ENCODE measurements at regions not wholly inside any gene's neighbourhood (a gene's known extent, or its start where the extent isn't known, plus 50 kb on each side); places are given as distances from the start of the nearest gene placed in this dataset.
A peak's percentile ranks its signal among the peaks of the same experiment; 100 is the strongest.

DNA sequence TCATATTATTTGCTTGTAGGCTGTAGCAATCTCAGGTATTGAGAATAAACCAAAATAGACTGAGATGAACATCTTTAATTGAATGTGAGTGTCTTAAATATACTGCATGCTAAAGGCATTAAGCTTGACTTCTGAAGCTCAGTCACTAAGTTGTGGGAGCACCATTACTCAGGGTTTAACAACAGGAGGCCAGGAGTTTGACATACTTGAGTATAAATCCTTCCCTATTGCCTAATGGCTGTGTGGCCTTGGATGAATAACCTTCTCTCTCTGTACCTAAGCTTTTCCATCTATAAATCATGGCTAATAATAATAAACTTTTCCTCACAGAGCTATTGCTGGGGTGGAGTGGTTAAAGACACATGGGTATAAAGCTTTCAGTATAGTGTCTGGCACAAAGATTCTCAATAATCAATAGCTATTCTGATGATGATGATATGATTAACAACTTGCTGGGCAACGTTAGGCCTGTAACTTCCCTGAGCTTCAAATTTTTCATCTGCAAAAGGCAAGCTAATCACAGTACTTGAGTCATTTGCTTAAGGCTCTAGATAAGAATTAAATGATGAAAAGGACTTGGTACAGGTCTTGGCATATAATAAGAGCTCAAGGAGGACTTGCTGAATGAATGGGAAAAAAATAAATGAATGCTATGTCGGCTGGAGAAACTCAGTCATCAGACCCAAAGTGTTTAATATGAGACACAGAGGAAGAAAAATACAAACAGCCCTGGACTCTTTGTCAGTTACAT, 174.0 kb upstream of the IL12B start:
- intact Hi-C loops (cut with DNase I, micrococcal nuclease): no loop called here
- no peaks in the 10 kb centered on the region for H3K4me1 Mint-ChIP-seq
- H3K27ac Mint-ChIP-seq: no peak overlapping the region
- POLR2A ChIA-PET: interaction anchor here (0.5 kb wide), 1 partner anchor 269 kb away, joined by 3 read pairs; no protein-coding TSS in a partner anchor
- peaks cover 3% of the 10 kb centered on the region for H3K27me3 Mint-ChIP-seq
- ATAC-seq: no peak
- no peak overlapping the region for H3K4me3 Mint-ChIP-seq
- peaks cover 2% of the 10 kb centered on the region for H3K9me3 Mint-ChIP-seq (ENCODE audit: low read depth)
- CTCF ChIA-PET: interaction anchor here (1.1 to 1.3 kb wide), 2 partner anchors 12 to 483 kb away, joined by 3 read pairs; no protein-coding TSS in a partner anchor
- DNase-seq: no peak
- no peaks in the 10 kb centered on the region for H3K36me3 Mint-ChIP-seq (ENCODE audit: low read depth)

DNA sequence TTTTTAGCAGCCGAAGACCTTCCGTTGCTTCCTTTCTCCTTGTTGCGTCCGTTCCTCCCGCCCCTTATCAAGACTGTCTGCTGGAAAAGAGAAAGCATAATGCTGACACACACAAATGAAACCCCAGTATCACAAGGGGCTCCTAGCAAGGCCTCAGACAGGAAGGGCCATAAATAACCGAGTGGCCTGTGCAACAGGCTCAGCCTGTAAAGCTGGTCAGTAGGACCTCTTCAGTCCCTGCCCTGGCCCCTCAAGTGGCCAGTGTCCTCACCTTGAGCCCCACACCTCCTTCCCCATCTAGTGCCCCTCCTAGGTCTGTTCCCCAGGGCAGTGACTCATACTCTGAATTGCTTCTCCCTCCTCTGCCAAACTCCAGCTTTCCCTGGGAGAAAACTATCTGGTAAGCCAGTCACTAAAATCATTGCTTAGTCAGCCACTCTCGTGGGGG, 174.6 kb upstream of the IL12B start:
- no peak overlapping the region for H3K4me3 Mint-ChIP-seq
- H3K27me3 Mint-ChIP-seq: peaks cover 3% of the 10 kb centered on the region
- H3K4me1 Mint-ChIP-seq: no peaks in the 10 kb centered on the region
- DNase-seq (no peak), ATAC-seq (no peak)
- ChIA-PET CTCF (interaction anchor here (1.1 to 1.3 kb wide), 2 partner anchors 11 to 482 kb away, joined by 3 read pairs; no protein-coding TSS in a partner anchor), POLR2A (interaction anchor here (0.5 kb wide), 1 partner anchor 269 kb away, joined by 3 read pairs; no protein-coding TSS in a partner anchor)
- intact Hi-C loops (cut with DNase I, micrococcal nuclease): no loop called here
- H3K27ac Mint-ChIP-seq: no peak overlapping the region
- no peaks in the 10 kb centered on the region for H3K36me3 Mint-ChIP-seq (ENCODE audit: low read depth)
- H3K9me3 Mint-ChIP-seq (ENCODE audit: low read depth): peaks cover 2% of the 10 kb centered on the region

DNA sequence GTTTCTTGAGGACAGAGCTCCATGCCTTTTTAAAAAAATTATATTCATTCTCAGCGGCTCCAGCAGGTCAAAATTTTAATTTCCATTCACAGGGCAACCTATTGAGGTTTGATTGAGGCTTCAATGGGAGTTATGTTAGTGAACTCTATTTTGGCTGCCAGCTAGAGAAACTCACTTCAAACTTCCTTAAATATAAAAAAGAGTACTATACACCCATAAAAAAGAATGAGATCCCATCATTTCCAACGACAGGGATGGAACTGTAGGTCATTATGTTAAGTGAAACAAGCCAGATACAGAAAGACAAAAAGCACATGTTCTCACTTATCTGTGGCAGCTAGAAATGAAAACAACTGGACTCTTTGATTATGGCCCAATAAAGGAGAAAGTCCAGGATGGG, 176.8 kb upstream of the IL12B start:
- no peaks in the 10 kb centered on the region for H3K36me3 Mint-ChIP-seq (ENCODE audit: low read depth)
- peaks cover 2% of the 10 kb centered on the region for H3K9me3 Mint-ChIP-seq (ENCODE audit: low read depth)
- intact Hi-C loops (cut with DNase I, micrococcal nuclease): no loop called here
- ChIA-PET CTCF (interaction anchor here (0.6 to 1.1 kb wide), 3 partner anchors 9 to 350 kb away, joined by 3 to 4 read pairs (median 3); no protein-coding TSS in a partner anchor), POLR2A (no interaction called here)
- no peaks in the 10 kb centered on the region for H3K4me1 Mint-ChIP-seq
- no peak for ATAC-seq
- no peak overlapping the region for H3K27ac Mint-ChIP-seq
- no peak overlapping the region for H3K4me3 Mint-ChIP-seq
- DNase-seq: no peak
- H3K27me3 Mint-ChIP-seq: peaks cover 3% of the 10 kb centered on the region

DNA sequence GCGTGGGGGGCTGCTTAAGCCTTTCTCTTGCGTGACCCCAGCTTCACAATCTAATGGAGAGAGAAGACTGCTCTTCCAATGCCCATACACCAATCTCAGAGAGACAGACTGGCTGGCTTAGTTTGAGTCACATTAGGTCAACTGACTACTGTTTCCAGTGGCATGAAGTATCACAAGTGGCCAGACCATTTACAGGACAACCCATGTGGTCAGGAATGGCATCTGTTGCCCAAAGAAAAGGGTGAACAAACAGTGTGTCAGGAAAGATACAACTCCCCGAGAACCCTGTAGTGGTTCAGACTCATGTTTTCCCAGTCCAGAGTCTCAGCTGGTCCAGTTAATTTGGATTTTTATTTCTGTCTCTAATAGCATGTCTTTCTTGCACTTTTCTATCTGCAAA, 177.4 kb upstream of the IL12B start:
- H3K4me3 Mint-ChIP-seq: no peak overlapping the region
- intact Hi-C loops (cut with DNase I, micrococcal nuclease): no loop called here
- no peaks in the 10 kb centered on the region for H3K36me3 Mint-ChIP-seq (ENCODE audit: low read depth)
- no peak for ATAC-seq
- H3K27me3 Mint-ChIP-seq: peaks cover 3% of the 10 kb centered on the region
- H3K4me1 Mint-ChIP-seq: no peaks in the 10 kb centered on the region
- ChIA-PET POLR2A (no interaction called here), CTCF (interaction anchor here (0.6 kb wide), 1 partner anchor 17 kb away, joined by 3 read pairs; no protein-coding TSS in a partner anchor)
- no peak overlapping the region for H3K27ac Mint-ChIP-seq
- H3K9me3 Mint-ChIP-seq (ENCODE audit: low read depth): no peaks in the 10 kb centered on the region
- DNase-seq: no peak

DNA sequence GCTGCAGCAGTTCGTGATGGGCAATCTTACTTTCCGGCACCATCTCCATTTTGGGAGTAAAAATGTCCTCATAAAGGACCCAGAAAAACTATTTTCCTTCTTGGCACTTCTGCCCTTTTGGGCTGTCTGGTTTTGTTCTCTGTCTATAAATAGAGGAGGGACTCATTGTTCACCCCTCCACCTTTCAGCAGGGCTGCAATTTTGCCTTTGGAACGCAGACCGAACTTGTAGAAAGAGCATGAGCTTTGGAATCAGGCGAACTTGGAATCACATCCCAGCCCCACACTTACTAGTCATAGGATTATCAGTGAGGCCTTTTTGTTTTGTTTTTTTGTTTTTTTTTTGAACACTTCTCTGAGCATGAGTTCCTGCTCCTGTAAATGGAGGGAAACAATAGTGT, 178.1 kb upstream of the IL12B start:
- ChIA-PET POLR2A (no interaction called here), CTCF (no interaction called here)
- no peak for DNase-seq
- intact Hi-C loops (cut with DNase I, micrococcal nuclease): no loop called here
- Mint-ChIP-seq H3K27me3 (peaks cover 3% of the 10 kb centered on the region), H3K4me1 (no peaks in the 10 kb centered on the region), H3K4me3 (no peak overlapping the region), H3K27ac (no peak overlapping the region), H3K9me3 (ENCODE audit: low read depth) (no peaks in the 10 kb centered on the region), H3K36me3 (ENCODE audit: low read depth) (no peaks in the 10 kb centered on the region)
- no peak for ATAC-seq

DNA sequence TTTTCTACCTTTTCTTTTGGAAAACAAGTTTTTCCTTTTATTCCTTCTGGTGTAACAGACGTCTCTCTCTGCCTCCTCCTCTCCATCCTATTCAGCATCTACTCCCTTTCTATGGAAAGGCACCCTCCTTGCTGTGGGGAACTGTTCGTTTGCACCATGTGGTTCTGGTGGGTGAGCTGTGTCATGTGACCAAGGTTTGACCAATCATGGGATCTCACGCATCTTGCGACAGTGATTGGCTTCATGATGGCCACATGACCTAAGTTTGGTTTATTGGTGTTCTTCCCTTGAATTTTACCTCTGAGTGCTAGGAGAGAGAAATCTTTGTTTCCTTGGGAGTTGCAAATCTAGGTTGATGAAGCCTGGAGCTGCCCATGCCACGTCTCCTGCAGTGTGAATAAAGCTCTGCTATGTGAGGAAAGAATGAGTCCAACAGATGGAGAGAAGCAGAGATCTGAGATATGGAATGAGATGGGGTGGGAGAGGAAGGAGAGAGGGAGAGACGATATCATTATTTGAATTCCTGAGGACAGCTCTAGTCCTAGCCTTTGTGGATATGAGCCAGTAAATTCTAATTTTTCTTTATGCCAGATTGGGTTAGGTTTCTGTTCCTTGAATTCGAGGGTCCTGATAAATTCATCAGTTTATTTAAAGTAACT, 178.8 kb upstream of the IL12B start:
- ChIA-PET CTCF (no interaction called here), POLR2A (no interaction called here)
- Mint-ChIP-seq H3K4me1 (no peaks in the 10 kb centered on the region), H3K27ac (no peak overlapping the region), H3K36me3 (ENCODE audit: low read depth) (no peaks in the 10 kb centered on the region), H3K4me3 (no peak overlapping the region), H3K27me3 (peaks cover 3% of the 10 kb centered on the region), H3K9me3 (ENCODE audit: low read depth) (no peaks in the 10 kb centered on the region)
- DNase-seq: no peak
- intact Hi-C loops (cut with DNase I, micrococcal nuclease): no loop called here
- ATAC-seq: no peak

DNA sequence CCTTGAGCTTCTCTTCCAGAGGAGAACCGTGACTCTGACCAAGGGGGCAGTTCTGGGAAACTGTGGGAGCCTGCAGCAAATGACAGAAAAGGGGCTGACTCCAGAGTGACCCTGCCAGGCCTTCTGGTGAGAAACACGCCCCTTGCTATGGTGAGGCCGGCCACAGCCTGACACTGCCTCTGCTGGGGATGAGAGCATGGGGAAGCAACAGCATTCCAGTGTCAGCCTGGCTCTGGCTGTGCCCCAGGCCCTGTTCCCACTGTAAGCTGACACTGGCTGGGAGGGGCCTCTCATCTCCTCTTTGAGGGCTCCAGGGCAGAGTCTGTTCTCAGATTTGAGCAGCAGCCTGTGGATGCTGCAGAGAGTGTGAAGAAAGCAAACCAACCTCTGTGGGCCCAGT, 180.0 kb upstream of the IL12B start:
- Mint-ChIP-seq H3K27me3 (peaks cover 5% of the 10 kb centered on the region), H3K4me1 (peaks cover 3% of the 10 kb centered on the region), H3K9me3 (ENCODE audit: low read depth) (no peaks in the 10 kb centered on the region), H3K36me3 (ENCODE audit: low read depth) (no peaks in the 10 kb centered on the region), H3K27ac (no peak overlapping the region), H3K4me3 (no peak overlapping the region)
- ATAC-seq (no peak), DNase-seq (no peak)
- ChIA-PET POLR2A (no interaction called here), CTCF (no interaction called here)
- intact Hi-C loops (cut with DNase I, micrococcal nuclease): no loop called here

DNA sequence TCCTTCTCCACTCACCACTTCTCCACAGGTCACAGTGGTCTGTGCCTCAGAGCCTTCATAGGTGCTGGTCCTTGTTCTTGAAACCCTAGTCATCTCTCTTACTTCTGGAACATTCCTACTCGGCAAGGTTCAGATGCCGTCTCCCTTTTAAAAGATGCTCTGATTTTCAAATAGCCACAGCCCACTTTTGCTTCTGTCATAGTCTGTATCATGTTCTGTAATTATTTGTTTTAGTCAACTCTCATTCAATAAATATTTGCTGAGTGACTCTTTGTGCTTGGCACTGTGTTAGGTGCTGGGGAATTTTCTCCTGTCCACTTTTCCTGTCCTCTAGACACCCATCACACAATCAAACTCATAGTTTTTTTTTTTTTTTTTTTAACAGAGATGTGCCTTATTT, 181.3 kb upstream of the IL12B start:
- H3K4me1 Mint-ChIP-seq: peaks cover 9% of the 10 kb centered on the region
- no peak overlapping the region for H3K4me3 Mint-ChIP-seq
- DNase-seq: no peak
- ChIA-PET CTCF (no interaction called here), POLR2A (no interaction called here)
- H3K9me3 Mint-ChIP-seq (ENCODE audit: low read depth): no peaks in the 10 kb centered on the region
- no peaks in the 10 kb centered on the region for H3K36me3 Mint-ChIP-seq (ENCODE audit: low read depth)
- no peak overlapping the region for H3K27ac Mint-ChIP-seq
- peaks cover 7% of the 10 kb centered on the region for H3K27me3 Mint-ChIP-seq
- ATAC-seq: no peak
- intact Hi-C loops (cut with DNase I, micrococcal nuclease): no loop called here

DNA sequence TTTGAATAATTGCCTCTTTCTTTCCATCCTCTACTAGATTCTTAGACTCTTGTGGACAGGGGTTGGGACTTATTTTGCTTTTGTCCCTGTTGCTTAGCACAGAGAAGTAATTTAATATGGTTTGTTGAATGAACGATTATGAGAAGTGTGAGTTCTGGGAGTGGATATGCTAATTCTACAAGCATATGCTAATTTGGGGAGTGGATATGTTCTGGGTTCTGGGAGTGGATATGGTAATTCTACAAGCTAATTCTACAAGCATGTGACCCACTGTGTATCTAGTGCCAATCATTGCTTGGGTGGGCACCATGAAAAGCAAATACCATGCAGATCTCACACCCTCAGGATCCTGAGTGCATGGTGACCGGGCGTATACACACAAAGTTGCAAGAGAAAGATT, 181.8 kb upstream of the IL12B start:
- Mint-ChIP-seq H3K4me3 (no peak overlapping the region), H3K9me3 (ENCODE audit: low read depth) (no peaks in the 10 kb centered on the region), H3K27me3 (peaks cover 7% of the 10 kb centered on the region), H3K27ac (no peak overlapping the region), H3K36me3 (ENCODE audit: low read depth) (no peaks in the 10 kb centered on the region), H3K4me1 (peaks cover 9% of the 10 kb centered on the region)
- DNase-seq: no peak
- intact Hi-C loops (cut with DNase I, micrococcal nuclease): no loop called here
- POLR2A ChIA-PET: no interaction called here
- no peak for ATAC-seq
- CTCF ChIA-PET: no interaction called here

DNA sequence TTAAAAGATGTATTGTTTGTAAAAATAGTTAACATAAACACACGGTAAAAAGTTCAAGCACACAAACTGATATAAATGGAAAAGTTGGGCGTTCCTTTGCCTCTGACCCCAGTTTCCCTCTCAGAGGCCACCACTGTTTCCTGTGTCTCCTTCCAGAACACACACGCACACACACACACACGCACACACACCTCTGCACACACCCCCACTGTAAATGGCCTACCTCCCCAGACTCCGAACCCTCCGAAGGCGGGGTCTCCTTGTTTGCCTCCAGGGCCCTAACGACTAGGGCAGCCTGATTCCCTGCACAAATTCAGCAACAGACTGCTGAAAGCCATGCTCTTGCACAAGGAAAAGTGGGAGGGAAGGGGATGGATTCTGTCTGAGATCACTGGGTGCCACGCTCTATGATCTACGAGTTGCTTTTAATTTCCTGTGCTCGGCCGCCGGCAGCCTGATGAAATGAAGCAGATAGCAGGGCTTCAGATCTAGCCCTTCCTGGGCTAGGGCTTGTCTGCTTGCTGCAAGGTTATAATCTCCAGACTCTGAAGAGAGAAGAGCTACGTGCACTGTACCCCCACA, 184.0 kb upstream of the IL12B start:
- ATAC-seq (no peak), DNase-seq (no peak)
- Mint-ChIP-seq H3K27ac (no peak overlapping the region), H3K4me3 (no peak overlapping the region), H3K4me1 (peaks cover 9% of the 10 kb centered on the region), H3K36me3 (ENCODE audit: low read depth) (no peaks in the 10 kb centered on the region), H3K27me3 (peaks cover 8% of the 10 kb centered on the region), H3K9me3 (ENCODE audit: low read depth) (no peaks in the 10 kb centered on the region)
- intact Hi-C loops (cut with DNase I, micrococcal nuclease): loop anchor here in 1 of 2 experiments (2.0 kb wide), 1 partner anchor 70 kb away; no protein-coding TSS in a partner anchor
- CTCF ChIA-PET: interaction anchor here (0.6 to 3.1 kb wide), 5 partner anchors 25 to 472 kb away, joined by 3 to 15 read pairs (median 3); no protein-coding TSS in a partner anchor
- POLR2A ChIA-PET: no interaction called here

DNA sequence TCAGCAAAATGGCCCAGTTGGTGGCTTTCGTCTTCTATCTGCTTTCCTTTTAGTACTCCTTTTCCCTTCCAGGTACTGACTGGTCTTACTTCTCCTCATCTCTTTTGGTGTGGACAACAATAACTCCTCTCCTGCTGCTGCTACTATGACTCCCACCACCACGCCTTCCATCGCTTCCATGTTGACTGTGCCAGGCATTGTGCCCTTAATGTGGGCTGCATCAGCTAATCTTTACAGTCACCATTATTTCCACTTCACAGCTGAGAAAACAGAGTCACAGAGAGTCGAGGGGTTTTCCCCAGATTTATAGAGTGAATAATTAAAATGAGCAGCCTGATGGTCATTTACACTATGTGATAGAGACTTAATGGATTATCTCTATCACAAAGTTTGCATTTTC, 184.9 kb upstream of the IL12B start:
- peaks cover 10% of the 10 kb centered on the region for H3K27me3 Mint-ChIP-seq
- POLR2A ChIA-PET: no interaction called here
- H3K4me1 Mint-ChIP-seq: peaks cover 9% of the 10 kb centered on the region
- H3K36me3 Mint-ChIP-seq (ENCODE audit: low read depth): no peaks in the 10 kb centered on the region
- DNase-seq (peak; percentile 9), ATAC-seq (peak; percentile 28)
- no peak overlapping the region for H3K27ac Mint-ChIP-seq
- intact Hi-C loops (cut with DNase I, micrococcal nuclease): loop anchor here (1.0 to 5.0 kb wide), 6 partner anchors 58 to 472 kb away; partner anchors contain the start of genes ADRA1B (in 1 of the 2) and IL12B (in 1 of the 2)
- CTCF ChIA-PET: interaction anchor here (0.7 to 3.1 kb wide), 13 partner anchors 11 to 494 kb away, joined by 3 to 15 read pairs (median 3); partner anchors contain the start of gene TTC1
- H3K9me3 Mint-ChIP-seq (ENCODE audit: low read depth): no peaks in the 10 kb centered on the region
- no peak overlapping the region for H3K4me3 Mint-ChIP-seq

All from activated CD4-positive, alpha-beta T cell treated with anti-CD3 and anti-CD28 coated beads for 36 hours (primary cell).